GM19452 (cell line): ENCODE measurements at regions not wholly inside any gene's neighbourhood (a gene's known extent, or its start where the extent isn't known, plus 50 kb on each side); places are given as distances from the start of the nearest gene placed in this dataset.

ENCODE experiments used
- ATAC-seq: cut with Tn5 transposase; IDR thresholded peaks from one replicate; pipeline ENCODE4 v1.9.1; 2021; ENCODE audit not compliant: unreplicated experiment

DNA sequence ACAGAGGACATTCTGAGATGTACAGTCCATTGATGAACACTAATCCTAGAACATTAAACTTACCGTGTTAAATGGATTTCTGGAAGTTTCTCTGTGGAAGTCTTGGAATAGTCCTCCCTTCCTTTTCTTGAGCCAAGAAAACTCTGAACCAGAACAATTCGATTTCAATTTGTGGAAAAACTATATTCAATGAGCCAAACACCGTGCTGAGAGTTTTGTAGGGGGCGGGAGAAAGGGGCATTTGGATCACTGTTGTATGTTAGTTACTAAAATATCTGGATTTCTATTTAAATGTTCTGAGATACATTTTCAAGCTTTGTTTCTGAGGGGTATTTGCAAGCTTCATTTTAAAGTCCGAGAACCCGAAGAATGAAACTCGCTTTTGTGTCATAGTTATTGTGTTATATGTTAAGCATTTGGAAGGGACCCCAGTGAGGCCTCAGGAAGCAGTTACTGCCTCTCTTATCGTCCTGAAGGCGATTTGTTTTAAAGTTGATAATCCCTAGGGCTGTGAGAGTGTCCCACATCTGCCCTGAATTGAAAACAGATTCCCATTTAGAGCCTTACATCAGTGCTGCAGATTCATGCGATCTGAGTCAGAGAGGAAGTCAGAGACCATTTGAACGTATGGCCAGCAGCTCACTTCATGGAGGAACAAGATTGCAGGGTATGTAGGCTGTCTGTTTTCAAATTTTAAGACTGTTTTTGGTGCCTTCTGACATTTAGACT, 70.8 kb upstream of the SASH1 start:
- ATAC-seq = no peak

- no peak for ATAC-seq
Measured at GRCh38 chr6:148272597-148272996, 70.0 kb upstream of the SASH1 start.

DNA sequence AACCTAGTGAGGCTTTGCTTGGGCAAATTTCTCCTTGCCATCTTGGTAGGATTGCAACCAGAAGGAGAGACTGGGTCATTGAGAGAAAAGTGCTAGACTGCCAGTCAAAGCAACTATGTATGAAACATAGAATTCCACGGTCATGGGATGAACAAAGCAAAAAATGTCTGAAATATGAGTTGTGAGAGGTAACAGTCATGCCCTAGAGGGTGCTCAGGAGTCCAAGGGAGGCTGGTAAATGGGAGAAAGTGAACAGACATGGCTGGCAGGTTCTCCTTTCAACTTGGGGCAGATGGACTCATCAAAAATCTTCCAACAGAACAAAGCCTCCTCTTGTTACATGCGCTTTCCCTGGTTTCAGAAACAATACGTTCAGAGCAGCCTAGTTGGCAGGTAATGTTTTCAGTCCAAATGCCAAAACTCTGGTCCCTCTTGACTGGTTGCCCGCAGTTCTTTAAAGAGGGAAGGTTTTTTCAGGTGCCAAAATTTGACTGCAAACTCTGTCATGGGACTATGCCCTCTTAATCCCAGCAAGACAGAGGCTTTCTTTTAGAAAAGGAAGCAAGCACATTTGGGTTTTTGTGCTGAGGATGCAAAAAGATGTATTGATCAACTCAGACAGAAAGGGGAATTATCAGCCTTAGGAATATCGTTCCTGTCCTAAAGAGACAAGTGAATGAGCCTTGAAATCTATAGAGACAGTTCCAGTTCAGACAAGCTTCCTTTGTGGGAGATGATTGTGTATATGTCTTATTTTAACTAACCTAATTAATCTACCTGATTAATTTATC, 68.5 kb upstream of the SASH1 start:
- ATAC-seq = no peak

GRCh38 chr6:148274809-148275208, 67.8 kb upstream of the SASH1 start:
- no peak for ATAC-seq

DNA sequence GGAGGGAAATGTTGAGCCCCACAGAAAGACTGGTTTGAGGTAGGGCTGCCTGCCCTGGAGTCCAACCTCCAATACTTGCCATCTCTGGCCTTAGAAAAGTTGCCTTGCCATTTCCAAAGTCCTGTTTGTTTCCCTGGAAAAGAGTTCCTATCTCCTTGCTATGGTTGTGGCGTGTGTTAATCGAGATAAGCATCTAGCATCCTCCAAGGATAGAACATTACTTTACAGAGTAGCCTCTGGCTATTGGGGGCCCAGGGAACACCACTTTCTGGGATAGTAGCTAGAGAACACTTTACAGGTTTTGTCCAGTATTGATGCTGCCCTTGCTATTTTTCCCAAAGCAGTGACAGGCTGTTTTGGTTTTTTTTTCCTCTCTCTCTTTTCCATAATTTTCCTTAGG, 57.4 kb upstream of the SASH1 start:
- no peak for ATAC-seq

- no peak for ATAC-seq
Measured at GRCh38 chr6:148286563-148286962, 56.1 kb upstream of the SASH1 start.

GRCh38 chr6:148287623-148288333, 54.9 kb upstream of the SASH1 start:
- no peak for ATAC-seq

DNA sequence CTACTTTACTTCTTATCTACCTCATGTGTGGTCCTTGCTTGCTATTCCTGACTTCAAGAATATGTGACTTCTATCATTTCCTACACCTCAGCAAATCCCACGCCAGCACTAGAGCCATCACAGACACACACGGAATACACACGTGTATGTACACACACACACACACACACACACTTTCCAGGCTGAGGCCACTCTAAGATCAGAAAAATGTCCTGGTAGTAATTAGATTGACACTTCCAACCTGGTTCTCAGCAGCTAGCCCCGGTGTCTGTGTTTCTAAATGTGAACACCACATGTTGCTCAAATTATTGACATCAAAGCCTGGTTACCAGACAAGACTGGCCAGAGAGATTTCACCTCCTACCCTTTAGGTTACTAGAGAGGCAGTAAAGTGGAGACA, 54.1 kb upstream of the SASH1 start:
- no peak for ATAC-seq

DNA sequence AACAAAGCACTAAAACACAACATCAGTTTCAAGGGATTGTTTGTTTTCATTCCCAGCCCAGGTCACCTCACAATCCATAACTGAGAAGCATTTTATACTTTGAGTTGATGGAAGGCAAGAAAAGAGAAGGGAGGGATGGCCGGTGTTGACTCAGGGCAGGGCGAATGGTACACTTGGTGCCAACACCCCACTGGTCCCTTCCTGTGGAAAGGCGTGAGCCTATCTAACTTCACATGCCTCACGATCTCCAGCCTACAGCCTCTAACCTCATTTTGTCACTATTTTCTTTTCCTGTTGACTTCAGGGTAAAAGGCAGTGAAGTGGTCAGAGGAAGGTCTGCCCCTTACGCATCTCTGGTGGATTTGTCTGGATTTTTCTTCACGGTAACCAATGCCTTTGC, 53.5 kb upstream of the SASH1 start:
- no peak for ATAC-seq

DNA sequence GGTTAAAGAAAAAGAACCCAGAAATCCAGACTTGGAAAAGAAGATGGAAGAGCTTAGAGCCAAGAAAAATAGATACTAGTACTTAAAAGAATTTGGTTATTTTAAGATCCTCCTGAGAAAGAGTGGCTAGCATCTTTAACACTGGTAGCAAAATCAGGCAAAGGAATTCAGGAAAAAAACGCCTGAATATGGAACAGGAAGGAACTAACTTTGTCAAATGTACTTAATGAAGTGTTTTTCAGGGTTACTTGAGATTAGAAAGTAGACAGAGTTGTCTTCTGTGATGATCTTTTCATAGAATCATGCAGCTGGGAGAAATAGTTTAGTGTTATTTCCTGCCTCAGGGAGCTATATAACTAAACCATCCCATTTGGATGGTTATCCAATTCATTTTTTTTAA, 50.8 kb upstream of the SASH1 start:
- no peak for ATAC-seq
